Tibial nerve (tissue), 4 donors: ENCODE measurements at regions not wholly inside any gene's neighbourhood (a gene's known extent, or its start where the extent isn't known, plus 50 kb on each side); places are given as distances from the start of the nearest gene placed in this dataset.

Experiments used
- DNase-seq, 2 donors: peaks; one replicate each; pipeline ENCODE4 v3.0.0-alpha.2; 2019; ENCODE audit warnings: low spot score in 2 of 2
- H3K27ac ChIP-seq, 4 donors: fragments of 200-600 bp; sonication (generic) in 3 of 4; one replicate each; pipeline ENCODE4 v1.5.1; 2017 to 2019; ENCODE audit warnings: mild to moderate bottlenecking in 1 of 4
- H3K27me3 ChIP-seq, 2 donors: fragments of 200-600 bp; sonication (generic) in 1 of 2; one replicate each; pipeline versions ENCODE4 v1.5.1 to v1.6.0; 2017 to 2019
- H3K36me3 ChIP-seq, 3 donors: fragments of 200-600 bp; sonication (generic); one replicate each; pipeline ENCODE4 v1.5.1; 2018 to 2019
- H3K4me1 ChIP-seq, 4 donors: fragments of 200-600 bp; sonication (generic) in 3 of 4; one replicate each; pipeline ENCODE4 v1.5.1; 2017 to 2019
- H3K4me3 ChIP-seq, 4 donors: fragments of 200-600 bp; sonication (generic) in 3 of 4; one replicate each; pipeline ENCODE4 v1.5.1; 2017 to 2019; ENCODE audit warnings: mild to moderate bottlenecking in 1 of 4, moderate library complexity in 1 of 4
- H3K9me3 ChIP-seq, 4 donors: fragments of 200-600 bp; sonication (generic) in 3 of 4; one replicate each; pipeline ENCODE4 v1.5.1; 2017 to 2019
- CTCF ChIP-seq, 5 experiments: fragments of 200-600 bp in 3 of 5; fragments of 450-650 bp in 2 of 5; sonication (generic) in 3 of 5; IDR thresholded peaks; one replicate each; pipeline ENCODE4 v1.5.1; 2016 to 2019; ENCODE audit warnings: antibody characterized with exemption in 5 of 5, mild to moderate bottlenecking in 3 of 5, moderate library complexity in 2 of 5
- EP300 ChIP-seq, 2 donors: sonication (generic); formaldehyde crosslinking; IDR thresholded peaks; one replicate each; pipeline ENCODE4 v1.6.1; 2017; ENCODE audit warnings: antibody characterized with exemption in 2 of 2, mild to moderate bottlenecking in 1 of 2
- POLR2A ChIP-seq, 2 donors: fragments of 450-650 bp; IDR thresholded peaks; one replicate each; pipeline ENCODE4 v1.6.1; 2017; ENCODE audit warnings: antibody characterized with exemption in 2 of 2, mild to moderate bottlenecking in 2 of 2, moderate library complexity in 2 of 2
- WGBS, 2 donors: methylation state at CpG; one replicate each; pipeline ENCODE4 v1.1.5; 2018; 5-methylcytosine and 5-hydroxymethylcytosine counted together

DNA sequence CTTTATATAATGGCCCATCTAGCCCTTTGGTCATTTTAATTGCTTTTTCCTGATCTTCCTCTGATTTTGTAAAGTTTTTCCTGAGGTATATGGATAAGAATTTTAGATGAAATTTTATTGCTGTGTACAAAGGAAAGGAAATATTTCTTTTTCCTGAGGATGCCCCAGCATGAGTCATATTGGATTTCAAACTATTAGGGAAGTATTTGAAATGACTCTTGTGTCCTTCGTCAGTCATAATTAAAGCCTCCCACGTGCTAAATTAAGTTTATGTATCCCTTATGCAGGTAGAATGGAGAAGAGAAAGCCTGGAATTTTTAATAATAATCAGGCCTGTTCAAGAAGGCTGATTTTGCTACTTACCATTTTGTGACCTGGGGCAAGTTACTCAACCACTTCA lies 82.6 kb upstream of the GLI3 start:
- WGBS, 2 donors: 55 to 64% methylated on average over 2 of the region's 2 CpGs
- Histone ChIP-seq H3K4me1 (peaks cover 0 to 3% (median 0%) of the 10 kb centered on the region in 4 donors), H3K27ac (no peak overlapping the region), H3K9me3 (peaks cover 0 to 2% (median 0%) of the 10 kb centered on the region in 4 donors), H3K27me3 (no peaks in the 10 kb centered on the region), H3K36me3 (no peaks in the 10 kb centered on the region), H3K4me3 (no peak overlapping the region)
- TF ChIP-seq CTCF (IDR thresholded peaks at IDR 0.05) (no peak), EP300 (IDR thresholded peaks at IDR 0.05) (no peak), POLR2A (IDR thresholded peaks at IDR 0.05) (no peak)
- no peak for DNase-seq

- Histone ChIP-seq H3K27me3 (no peaks in the 10 kb centered on the region), H3K9me3 (peaks cover 0 to 9% (median 0%) of the 10 kb centered on the region in 4 donors), H3K4me3 (no peak overlapping the region), H3K4me1 (peaks cover 0 to 3% (median 0%) of the 10 kb centered on the region in 4 donors), H3K27ac (no peak overlapping the region), H3K36me3 (no peaks in the 10 kb centered on the region)
- TF ChIP-seq EP300 (IDR thresholded peaks at IDR 0.05) (no peak), CTCF (IDR thresholded peaks at IDR 0.05) (no peak), POLR2A (IDR thresholded peaks at IDR 0.05) (no peak)
- DNase-seq: no peak
Measured at GRCh38 chr7:42315631-42316030, 78.6 kb upstream of the GLI3 start.

GRCh38 chr7:42315103-42315502 lies 78.1 kb upstream of the GLI3 start:
- TF ChIP-seq CTCF (IDR thresholded peaks at IDR 0.05): no peak
- no peak for DNase-seq
- Histone ChIP-seq H3K4me3 (no peak overlapping the region), H3K27me3 (no peaks in the 10 kb centered on the region), H3K4me1 (peaks cover 0 to 3% (median 0%) of the 10 kb centered on the region in 4 donors), H3K9me3 (peaks cover 0 to 11% (median 0%) of the 10 kb centered on the region in 4 donors), H3K27ac (no peak overlapping the region), H3K36me3 (no peaks in the 10 kb centered on the region)
- WGBS, 2 donors: 30 to 34% methylated on average over 3 of the region's 3 CpGs

DNA sequence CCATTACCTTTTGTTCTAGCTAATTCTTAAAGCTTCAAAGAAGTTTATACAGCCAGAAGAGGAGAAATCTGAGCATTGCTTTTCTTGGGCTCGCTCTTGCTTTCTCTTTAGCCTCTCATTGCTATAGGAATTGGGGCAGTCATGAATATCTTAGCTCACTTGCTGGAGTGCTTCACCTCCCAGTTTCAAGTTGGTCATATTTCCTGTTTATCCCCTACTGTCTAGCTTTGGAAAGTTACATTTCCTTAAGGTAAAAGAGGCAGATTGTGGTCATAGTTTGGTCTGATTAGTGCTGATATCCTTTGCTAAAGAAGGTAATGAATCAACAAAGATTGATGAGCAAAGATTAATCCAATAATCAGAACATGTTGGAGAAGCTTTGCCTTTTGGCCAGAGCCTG lies 77.7 kb upstream of the GLI3 start:
- TF ChIP-seq CTCF (IDR thresholded peaks at IDR 0.05) (no peak), EP300 (IDR thresholded peaks at IDR 0.05) (no peak), POLR2A (IDR thresholded peaks at IDR 0.05) (no peak)
- no peak overlapping the region for H3K4me3 ChIP-seq
- 79 to 94% methylated on average over 1 of the region's 1 CpG for WGBS, 2 donors
- H3K36me3 ChIP-seq: no peaks in the 10 kb centered on the region
- H3K9me3 ChIP-seq: peaks cover 0 to 11% (median 0%) of the 10 kb centered on the region in 4 donors
- H3K27ac ChIP-seq: no peak overlapping the region
- H3K27me3 ChIP-seq: no peaks in the 10 kb centered on the region
- DNase-seq: no peak
- peaks cover 0 to 3% (median 0%) of the 10 kb centered on the region in 4 donors for H3K4me1 ChIP-seq

DNA sequence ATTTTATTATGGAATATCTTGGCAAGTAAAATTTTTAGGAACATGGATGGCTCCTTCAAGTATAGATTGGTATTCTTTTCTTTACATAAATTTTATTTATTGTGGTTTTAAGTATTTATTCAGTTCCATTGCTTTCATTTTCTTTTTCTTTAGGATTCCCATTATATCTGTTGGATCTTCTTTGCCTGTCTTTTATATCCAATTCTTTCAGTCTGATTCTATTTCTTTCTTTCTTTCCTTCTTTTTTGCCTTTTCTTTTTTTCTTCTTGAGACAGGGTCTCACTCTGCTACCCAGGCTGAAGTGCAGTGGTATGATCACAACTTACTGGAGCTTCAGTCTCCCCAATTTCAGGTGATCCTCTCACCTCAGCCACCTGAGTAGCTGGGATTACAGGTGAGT lies 74.2 kb upstream of the GLI3 start:
- Histone ChIP-seq H3K36me3 (no peaks in the 10 kb centered on the region), H3K4me3 (no peak overlapping the region), H3K9me3 (peaks cover 0 to 16% (median 2%) of the 10 kb centered on the region in 4 donors), H3K27me3 (no peaks in the 10 kb centered on the region), H3K27ac (no peak overlapping the region), H3K4me1 (peaks cover 0 to 3% (median 0%) of the 10 kb centered on the region in 4 donors)
- TF ChIP-seq EP300 (IDR thresholded peaks at IDR 0.05) (no peak), CTCF (IDR thresholded peaks at IDR 0.05) (no peak), POLR2A (IDR thresholded peaks at IDR 0.05) (no peak)
- no peak for DNase-seq
